GM21786 (cell line): ENCODE measurements at regions not wholly inside any gene's neighbourhood (a gene's known extent, or its start where the extent isn't known, plus 50 kb on each side); places are given as distances from the start of the nearest gene placed in this dataset.
A peak's percentile ranks its signal among the peaks of the same experiment; 100 is the strongest.

Experiments
- ATAC-seq: cut with Tn5 transposase; IDR thresholded peaks from one replicate; pipeline ENCODE4 v1.9.1; 2021; ENCODE audit not compliant: unreplicated experiment

- no peak for ATAC-seq
Observed at GRCh38 chr14:42190744-42191143, 584.1 kb downstream of the LRFN5 start.

GRCh38 chr14:42187846-42188245 is 581.2 kb downstream of the LRFN5 start:
- no peak for ATAC-seq

- ATAC-seq = no peak
Observed at GRCh38 chr14:42185718-42186117, 579.0 kb downstream of the LRFN5 start.

GRCh38 chr14:42174357-42174756 is 567.7 kb downstream of the LRFN5 start:
- ATAC-seq = no peak

- ATAC-seq = no peak
Observed at GRCh38 chr14:42173206-42173605, 566.5 kb downstream of the LRFN5 start.

GRCh38 chr14:42172304-42172703 is 565.6 kb downstream of the LRFN5 start:
- ATAC-seq = no peak

GRCh38 chr14:42163136-42163535 is 556.5 kb downstream of the LRFN5 start:
- ATAC-seq = no peak

GRCh38 chr14:42159138-42159537 is 552.5 kb downstream of the LRFN5 start:
- no peak for ATAC-seq

GRCh38 chr14:42149609-42150261 is 543.1 kb downstream of the LRFN5 start:
- ATAC-seq = no peak

- ATAC-seq = no peak
Observed at GRCh38 chr14:42145766-42146165, 539.1 kb downstream of the LRFN5 start.

GRCh38 chr14:42143114-42143513 is 536.4 kb downstream of the LRFN5 start:
- no peak for ATAC-seq

GRCh38 chr14:42141328-42141727 is 534.7 kb downstream of the LRFN5 start:
- no peak for ATAC-seq

- ATAC-seq = no peak
Observed at GRCh38 chr14:42140831-42141279, 534.2 kb downstream of the LRFN5 start.

- no peak for ATAC-seq
Observed at GRCh38 chr14:42140001-42140400, 533.3 kb downstream of the LRFN5 start.

GRCh38 chr14:42138406-42138805 is 531.7 kb downstream of the LRFN5 start:
- ATAC-seq = no peak

GRCh38 chr14:42130815-42131214 is 524.1 kb downstream of the LRFN5 start:
- no peak for ATAC-seq

- ATAC-seq = no peak
Observed at GRCh38 chr14:42123526-42123925, 516.9 kb downstream of the LRFN5 start.

GRCh38 chr14:42113358-42114069 is 506.8 kb downstream of the LRFN5 start:
- ATAC-seq = no peak

- ATAC-seq = no peak
Observed at GRCh38 chr14:42112108-42112507, 505.4 kb downstream of the LRFN5 start.

- ATAC-seq = no peak
Observed at GRCh38 chr14:42111355-42111754, 504.7 kb downstream of the LRFN5 start.

- peak; percentile 74 for ATAC-seq
Observed at GRCh38 chr14:42110167-42110566, 503.5 kb downstream of the LRFN5 start.

- ATAC-seq = no peak
Observed at GRCh38 chr14:42095155-42095554, 488.5 kb downstream of the LRFN5 start.

- no peak for ATAC-seq
Observed at GRCh38 chr14:42090122-42090521, 483.4 kb downstream of the LRFN5 start.
